NCI-H345 (cell line): ENCODE measurements at regions not wholly inside any gene's neighbourhood (a gene's known extent, or its start where the extent isn't known, plus 50 kb on each side); places are given as distances from the start of the nearest gene placed in this dataset.

Source experiments
- DNase-seq: peaks from one replicate; lab custom pipeline; 2025; lab: John Stamatoyannopoulos, UW

DNA sequence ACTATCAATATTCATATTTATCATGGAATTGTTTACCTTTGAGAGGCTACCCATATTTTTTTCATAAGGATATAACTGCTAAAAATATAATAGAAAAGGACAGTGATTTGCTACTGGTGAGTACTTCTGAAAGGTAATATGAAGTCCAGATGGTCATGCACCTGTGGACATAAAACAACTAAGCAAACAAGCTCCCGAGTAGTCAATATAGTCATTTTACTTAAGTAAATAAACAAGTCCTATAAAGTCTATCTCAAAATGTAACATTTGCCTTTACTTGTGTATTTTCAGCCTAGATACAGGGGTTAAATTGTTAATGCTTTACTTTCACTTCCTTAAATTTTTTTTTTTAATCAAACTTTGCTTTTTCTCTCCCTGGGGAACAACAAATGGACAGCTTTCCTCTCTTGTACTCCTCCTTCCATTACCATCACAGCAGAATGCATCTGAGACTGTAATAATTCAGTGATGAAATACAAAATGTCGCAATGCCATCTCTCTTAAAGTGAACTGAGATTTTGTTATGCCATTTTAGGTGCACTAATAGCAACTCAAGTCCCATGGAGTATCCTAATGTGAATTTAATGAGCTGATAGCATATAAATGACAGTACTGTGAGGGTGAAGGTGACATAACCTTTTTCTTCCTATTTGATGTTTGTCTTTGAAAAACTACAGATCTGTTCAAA lies 1325.4 kb upstream of the ZEB2 start:
- DNase-seq, result peak; percentile 40

DNA sequence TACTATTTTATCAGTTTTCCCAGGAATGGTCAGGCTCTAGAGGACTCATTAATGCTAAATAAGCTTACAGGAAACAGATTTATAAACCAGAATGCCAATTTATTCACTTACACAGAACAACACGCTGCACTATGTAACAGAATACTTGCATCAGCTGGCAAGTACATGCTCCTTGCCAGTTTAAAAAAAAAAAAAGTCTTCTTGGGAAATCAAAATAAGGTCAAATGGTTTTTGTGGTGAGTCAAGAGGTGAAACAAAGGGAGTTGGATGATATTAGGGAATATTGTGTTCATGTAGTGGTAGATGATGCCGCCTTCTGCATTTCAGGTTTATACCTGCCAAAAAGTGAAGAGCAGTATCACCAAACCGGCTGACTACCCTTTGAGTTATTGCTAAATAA lies 1322.1 kb upstream of the ZEB2 start:
- DNase-seq, result no peak

DNA sequence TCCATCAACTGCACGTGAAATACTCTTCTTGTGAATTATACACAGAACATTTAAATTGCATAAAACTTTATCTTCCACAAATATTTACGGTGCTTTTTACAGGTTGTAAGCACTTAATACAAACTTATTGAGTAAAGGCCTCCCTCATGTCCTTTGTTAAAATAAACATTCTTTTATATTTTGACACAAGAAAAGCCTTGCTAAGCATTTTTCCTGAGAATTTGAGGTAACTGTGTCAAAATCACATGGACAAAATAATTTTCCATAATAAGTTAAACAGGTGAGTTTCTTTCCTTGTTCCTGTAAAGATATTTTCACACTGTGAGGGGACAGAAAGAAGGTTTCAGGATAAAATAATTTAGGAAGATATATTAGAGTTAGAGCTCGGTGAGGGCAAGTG lies 1317.1 kb upstream of the ZEB2 start:
- no peak for DNase-seq

- no peak for DNase-seq
These were observed 1315.7 kb upstream of the ZEB2 start for GRCh38 chr2:145835665-145836064.

DNA sequence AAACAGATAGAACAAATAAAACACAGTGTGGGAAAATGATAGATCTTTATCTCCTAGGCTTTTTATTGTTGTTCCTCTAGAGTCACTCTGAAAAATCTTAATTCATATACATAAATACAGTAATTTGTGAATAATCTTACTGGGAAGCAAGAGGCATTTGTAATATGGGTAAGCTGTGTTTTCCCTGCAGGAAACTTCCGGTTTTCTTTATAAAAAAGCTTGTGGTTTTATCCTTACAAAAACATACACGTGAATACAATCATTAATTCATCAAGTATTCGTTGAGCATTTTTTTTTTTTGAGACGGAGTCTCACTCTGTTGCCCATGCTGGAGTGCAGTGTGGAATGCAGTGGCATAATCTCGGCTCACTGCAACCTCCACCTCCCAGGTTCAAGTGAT lies 1312.8 kb upstream of the ZEB2 start:
- no peak for DNase-seq

- DNase-seq, result no peak
These were observed 1310.0 kb upstream of the ZEB2 start for GRCh38 chr2:145829931-145830330.

- no peak for DNase-seq
These were observed 1307.3 kb upstream of the ZEB2 start for GRCh38 chr2:145827235-145827634.

GRCh38 chr2:145824384-145824783 lies 1304.5 kb upstream of the ZEB2 start:
- no peak for DNase-seq

GRCh38 chr2:145822892-145823534 lies 1303.1 kb upstream of the ZEB2 start:
- no peak for DNase-seq

DNA sequence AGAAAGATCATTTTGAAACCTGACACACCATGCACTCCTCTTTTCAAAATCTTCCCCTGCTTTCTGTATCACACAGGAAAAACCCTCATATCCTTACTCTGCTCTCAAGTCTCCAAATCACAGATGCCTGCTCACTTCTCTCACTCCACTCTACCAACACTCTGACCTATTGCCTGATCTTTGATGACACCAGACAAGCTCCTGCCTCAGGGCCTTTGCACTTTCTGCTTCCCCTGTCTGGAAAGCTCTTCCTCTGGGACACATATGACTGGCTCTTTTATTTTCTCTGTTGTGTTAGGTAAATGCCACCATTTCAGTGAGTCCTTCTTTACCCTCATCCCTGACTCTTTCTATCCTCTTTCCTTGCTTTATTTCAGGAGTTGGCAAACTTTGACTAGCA lies 1300.7 kb upstream of the ZEB2 start:
- DNase-seq, result no peak

- DNase-seq, result no peak
These were observed 1299.1 kb upstream of the ZEB2 start for GRCh38 chr2:145818890-145819504.

- no peak for DNase-seq
These were observed 1296.0 kb upstream of the ZEB2 start for GRCh38 chr2:145815933-145816332.

DNA sequence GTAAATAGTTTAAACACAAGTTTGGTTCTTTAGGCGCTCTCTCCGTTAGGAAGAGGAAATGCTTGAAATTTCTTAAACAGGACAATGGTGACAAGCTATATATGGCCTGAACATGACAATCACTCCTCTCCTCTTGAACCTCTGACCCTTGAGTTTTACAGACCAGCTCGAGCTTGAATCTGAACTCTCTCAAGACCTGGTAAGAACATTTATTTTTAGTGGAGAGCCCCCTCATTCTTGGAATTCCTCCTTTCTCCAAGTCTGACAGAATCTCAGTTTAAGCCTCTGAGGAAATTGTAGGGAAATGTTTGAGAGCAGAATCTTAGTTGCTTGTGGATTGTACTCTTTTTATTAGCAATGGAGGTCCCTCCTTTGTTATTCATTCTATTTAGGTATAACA lies 1293.6 kb upstream of the ZEB2 start:
- DNase-seq, result no peak

DNA sequence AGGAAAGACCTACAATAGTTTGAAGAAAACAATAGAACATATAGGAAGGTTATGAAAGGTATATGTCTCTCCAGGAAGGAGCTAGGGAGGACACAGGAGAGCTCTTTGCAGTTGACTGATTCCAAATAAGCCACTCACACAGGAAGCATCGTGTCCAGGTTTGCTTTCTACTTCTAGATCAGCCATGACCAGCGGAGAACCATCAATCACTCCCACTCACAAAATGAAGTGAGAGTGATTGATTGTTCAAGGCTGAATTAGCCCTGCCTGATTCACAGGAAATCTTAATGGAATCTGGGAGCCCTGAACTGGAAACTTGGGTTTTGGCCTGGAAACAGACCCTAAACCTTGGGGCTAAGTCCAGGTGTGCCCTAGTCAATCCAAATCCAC lies 1292.2 kb upstream of the ZEB2 start:
- DNase-seq, result peak; percentile 19

DNA sequence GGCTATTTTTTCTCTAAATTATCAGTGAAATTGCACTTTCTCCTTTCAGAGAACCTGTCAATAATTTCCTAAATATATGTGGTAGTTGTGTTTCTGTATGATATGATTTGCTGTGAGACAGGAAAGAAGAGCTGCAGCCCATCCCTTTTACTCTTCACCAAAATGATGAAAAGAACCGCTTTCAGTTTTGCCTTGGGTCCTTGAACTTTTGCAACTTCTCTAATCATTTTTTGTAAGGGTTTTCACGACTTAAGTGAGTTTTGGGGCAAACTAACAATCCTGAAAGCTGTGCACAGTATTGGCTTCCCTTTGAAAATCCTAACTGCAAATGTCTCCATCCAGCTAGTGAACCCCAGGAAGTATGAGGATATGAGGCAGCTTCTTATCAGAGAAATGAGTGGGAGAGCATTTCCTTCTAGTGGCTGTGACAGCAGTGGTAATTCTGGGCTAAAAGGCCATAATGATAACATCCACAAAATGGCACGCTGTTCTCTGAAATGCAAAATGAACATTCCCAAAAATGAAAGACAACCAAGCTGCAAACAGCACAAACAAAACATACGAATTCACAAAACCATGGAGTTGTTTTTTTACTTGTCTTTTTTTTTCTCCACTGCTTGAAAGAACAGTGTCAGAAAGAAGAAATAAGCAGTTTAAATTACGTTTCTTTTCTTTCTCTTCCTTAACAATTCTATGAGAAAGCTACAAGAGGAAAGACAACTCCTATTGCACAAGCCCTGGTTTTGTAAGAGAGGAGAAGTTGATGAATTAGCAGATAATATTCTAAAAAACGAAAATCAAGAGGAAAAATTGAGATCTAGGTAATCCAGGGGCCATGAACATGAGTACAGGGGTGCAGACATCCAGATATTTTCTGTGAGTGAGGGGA lies 1291.6 kb upstream of the ZEB2 start:
- DNase-seq, result no peak

DNA sequence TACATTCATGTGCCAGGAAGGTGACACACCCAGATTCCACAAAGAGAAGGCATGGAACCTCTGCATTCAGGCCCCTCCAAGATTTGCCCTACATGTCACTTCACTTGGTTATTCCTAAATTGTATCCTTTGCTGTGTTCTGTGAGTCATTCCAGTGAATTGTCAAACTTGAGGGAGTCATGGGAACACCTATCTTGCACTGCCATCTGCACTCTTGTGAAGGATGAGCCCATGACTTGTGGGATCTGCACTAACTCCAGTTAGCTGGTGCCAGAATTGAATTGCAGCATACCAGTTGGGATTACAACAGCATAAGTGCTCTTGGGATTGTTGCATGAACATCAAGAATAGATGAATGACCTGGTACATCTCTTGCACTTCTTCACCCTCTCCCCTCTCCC lies 1288.0 kb upstream of the ZEB2 start:
- no peak for DNase-seq

GRCh38 chr2:145807554-145807953 lies 1287.6 kb upstream of the ZEB2 start:
- no peak for DNase-seq

GRCh38 chr2:145806546-145806945 lies 1286.6 kb upstream of the ZEB2 start:
- DNase-seq, result no peak

- DNase-seq, result no peak
These were observed 1282.2 kb upstream of the ZEB2 start for GRCh38 chr2:145802133-145802532.

GRCh38 chr2:145801210-145801609 lies 1281.3 kb upstream of the ZEB2 start:
- no peak for DNase-seq

GRCh38 chr2:145800151-145801091 lies 1280.5 kb upstream of the ZEB2 start:
- peak; percentile 16 for DNase-seq
